B cell (primary cell): ENCODE measurements at regions not wholly inside any gene's neighbourhood (a gene's known extent, or its start where the extent isn't known, plus 50 kb on each side); places are given as distances from the start of the nearest gene placed in this dataset.

Experiments used
- EZH2 ChIP-seq: IDR thresholded peaks from 2 replicates; pipeline ENCODE4 v1.6.1; 2012; ENCODE audit warnings: borderline replicate concordance, low read depth, mild to moderate bottlenecking, moderate library complexity, low read length; ENCODE audit not compliant: insufficient read depth, poor library complexity, severe bottlenecking
- TF ChIP-seq, protein P1 (sequence below): fragments of 200-600 bp; IDR thresholded peaks from one replicate; pipeline ENCODE4 v1.8.0; 2022; ENCODE audit warnings: antibody characterized with exemption, mild to moderate bottlenecking

- TF ChIP-seq, protein P1, sequence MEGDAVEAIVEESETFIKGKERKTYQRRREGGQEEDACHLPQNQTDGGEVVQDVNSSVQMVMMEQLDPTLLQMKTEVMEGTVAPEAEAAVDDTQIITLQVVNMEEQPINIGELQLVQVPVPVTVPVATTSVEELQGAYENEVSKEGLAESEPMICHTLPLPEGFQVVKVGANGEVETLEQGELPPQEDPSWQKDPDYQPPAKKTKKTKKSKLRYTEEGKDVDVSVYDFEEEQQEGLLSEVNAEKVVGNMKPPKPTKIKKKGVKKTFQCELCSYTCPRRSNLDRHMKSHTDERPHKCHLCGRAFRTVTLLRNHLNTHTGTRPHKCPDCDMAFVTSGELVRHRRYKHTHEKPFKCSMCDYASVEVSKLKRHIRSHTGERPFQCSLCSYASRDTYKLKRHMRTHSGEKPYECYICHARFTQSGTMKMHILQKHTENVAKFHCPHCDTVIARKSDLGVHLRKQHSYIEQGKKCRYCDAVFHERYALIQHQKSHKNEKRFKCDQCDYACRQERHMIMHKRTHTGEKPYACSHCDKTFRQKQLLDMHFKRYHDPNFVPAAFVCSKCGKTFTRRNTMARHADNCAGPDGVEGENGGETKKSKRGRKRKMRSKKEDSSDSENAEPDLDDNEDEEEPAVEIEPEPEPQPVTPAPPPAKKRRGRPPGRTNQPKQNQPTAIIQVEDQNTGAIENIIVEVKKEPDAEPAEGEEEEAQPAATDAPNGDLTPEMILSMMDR: no peak
- TF ChIP-seq EZH2: no peak
These were observed 759.1 kb downstream of the KCNT2 start for GRCh38 chr1:195849180-195849579.
